Natural killer cell (primary cell): ENCODE measurements at regions not wholly inside any gene's neighbourhood (a gene's known extent, or its start where the extent isn't known, plus 50 kb on each side); places are given as distances from the start of the nearest gene placed in this dataset.

Experiments
- ATAC-seq, 3 donors: fragments of 150-1000 bp in 2 of 3; fragments of 200-7000 bp in 1 of 3; cut with Tn5 transposase; 1 replicate in 1 of 3; 2 replicates in 2 of 3; pipeline ENCODE4 v1.10.0; 2021; ENCODE audit warnings: mild to moderate bottlenecking in 2 of 3, moderate library complexity in 2 of 3
- DNase-seq, 2 donors: peaks; one replicate each; pipeline versions ENCODE4 v3.0.0 to v3.0.0-alpha.2; 2013 to 2021; ENCODE audit warnings: mixed read lengths in 1 of 2
- H3K27ac ChIP-seq: one replicate; pipeline ENCODE4 v1.5.1; 2013; ENCODE audit warnings: mild to moderate bottlenecking, low read length
- H3K27me3 ChIP-seq: one replicate; pipeline ENCODE4 v1.6.1; 2013; ENCODE audit warnings: low read length; ENCODE audit not compliant: control insufficient read depth, insufficient read depth
- H3K36me3 ChIP-seq: one replicate; pipeline ENCODE4 v1.6.1; 2013; ENCODE audit warnings: low read length; ENCODE audit not compliant: control insufficient read depth, insufficient read depth
- H3K4me1 ChIP-seq: one replicate; pipeline ENCODE4 v1.6.1; 2013; ENCODE audit warnings: low read length; ENCODE audit not compliant: control insufficient read depth, insufficient read depth
- H3K4me3 ChIP-seq: one replicate; pipeline ENCODE4 v1.5.1; 2013; ENCODE audit warnings: low read length
- H3K9me3 ChIP-seq: one replicate; pipeline ENCODE4 v1.6.1; 2013; ENCODE audit warnings: low read length; ENCODE audit not compliant: control insufficient read depth, insufficient read depth
- H3K27ac Mint-ChIP-seq, 2 donors: one replicate each; pipeline ENCODE4 v1.8.0; 2022; ENCODE audit warnings: mild to moderate bottlenecking in 2 of 2, mixed read lengths in 2 of 2, moderate library complexity in 1 of 2
- H3K27me3 Mint-ChIP-seq, 2 donors: one replicate each; pipeline ENCODE4 v1.8.0; 2022; ENCODE audit warnings: low read depth in 2 of 2, mixed read lengths in 2 of 2
- H3K36me3 Mint-ChIP-seq: one replicate; pipeline ENCODE4 v1.8.0; 2022; ENCODE audit warnings: mixed read lengths
- H3K4me1 Mint-ChIP-seq, 2 donors: one replicate each; pipeline ENCODE4 v1.8.0; 2022; ENCODE audit warnings: mixed read lengths in 2 of 2
- H3K4me3 Mint-ChIP-seq: one replicate; pipeline ENCODE4 v1.8.0; 2022; ENCODE audit warnings: mild to moderate bottlenecking, moderate library complexity, mixed read lengths
- H3K9me3 Mint-ChIP-seq, 2 donors: one replicate each; pipeline ENCODE4 v1.8.0; 2022; ENCODE audit warnings: mixed read lengths in 2 of 2
- WGBS: methylation state at CpG from one replicate; pipeline ENCODE4 v1.1.7; 2013; ENCODE audit warnings: missing lambda C conversion rate; ENCODE audit not compliant: insufficient coverage; 5-methylcytosine and 5-hydroxymethylcytosine counted together
- intact Hi-C: fragments of 100-400 bp; cut with micrococcal nuclease; formaldehyde crosslinking; loops from one replicate; pipeline ENCODE4 v1.14.2; 2022
- TF ChIP-seq, protein P1 (sequence below): fragments of 200-600 bp; IDR thresholded peaks from one replicate; pipeline ENCODE4 v1.8.0; 2022; ENCODE audit warnings: antibody characterized with exemption

DNA sequence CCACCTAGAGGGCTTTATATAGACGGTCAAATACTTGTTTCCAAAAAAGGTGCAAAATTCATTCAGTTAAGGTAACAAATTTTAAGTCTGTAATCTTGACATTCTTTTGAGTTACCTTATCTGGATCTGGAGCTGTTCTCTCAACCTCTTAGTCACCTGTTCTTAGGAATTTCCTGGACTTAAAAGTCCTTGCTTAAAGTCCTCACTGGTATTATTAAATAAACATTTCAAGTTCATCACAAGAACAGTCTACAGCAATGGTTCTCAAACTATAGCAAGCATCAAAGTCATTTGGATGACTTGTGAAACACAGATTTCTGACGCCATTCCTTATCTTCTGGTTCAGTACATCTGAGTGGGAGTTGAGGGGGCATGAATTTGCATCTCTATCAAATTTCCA lies 122.9 kb upstream of the GOLIM4 start:
- no peaks in the 10 kb centered on the region for H3K36me3 Mint-ChIP-seq
- intact Hi-C loops = no loop called here

DNA sequence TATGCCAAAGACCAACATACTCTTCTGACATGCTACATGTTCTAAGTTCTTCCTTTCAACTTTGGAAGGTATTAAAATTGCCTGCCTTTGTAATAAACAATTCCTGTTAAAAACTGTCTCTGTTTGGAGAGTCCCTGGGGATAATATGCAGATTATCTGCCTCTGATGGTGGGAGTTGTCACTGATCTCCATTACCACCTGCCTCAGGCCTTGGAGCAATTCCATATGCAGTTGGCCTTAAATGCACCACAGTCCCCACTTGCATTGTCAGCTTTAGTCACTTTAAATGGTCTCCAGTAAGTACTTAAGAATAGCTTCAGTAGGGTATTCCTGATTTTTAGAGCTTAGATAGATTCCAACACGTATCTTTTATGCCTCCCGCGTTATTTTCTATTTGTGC lies 121.1 kb upstream of the GOLIM4 start:
- intact Hi-C loops = no loop called here
- peaks cover 3 to 4% of the 10 kb centered on the region in 2 donors for H3K27me3 Mint-ChIP-seq
- no peak for ATAC-seq
- H3K36me3 Mint-ChIP-seq = no peaks in the 10 kb centered on the region
- Histone ChIP-seq H3K4me1 (peaks cover 3% of the 10 kb centered on the region), H3K36me3 (no peaks in the 10 kb centered on the region), H3K4me3 (no peak overlapping the region), H3K27ac (no peak overlapping the region), H3K9me3 (no peaks in the 10 kb centered on the region), H3K27me3 (no peaks in the 10 kb centered on the region)
- DNase-seq = no peak
- TF ChIP-seq, protein P1, sequence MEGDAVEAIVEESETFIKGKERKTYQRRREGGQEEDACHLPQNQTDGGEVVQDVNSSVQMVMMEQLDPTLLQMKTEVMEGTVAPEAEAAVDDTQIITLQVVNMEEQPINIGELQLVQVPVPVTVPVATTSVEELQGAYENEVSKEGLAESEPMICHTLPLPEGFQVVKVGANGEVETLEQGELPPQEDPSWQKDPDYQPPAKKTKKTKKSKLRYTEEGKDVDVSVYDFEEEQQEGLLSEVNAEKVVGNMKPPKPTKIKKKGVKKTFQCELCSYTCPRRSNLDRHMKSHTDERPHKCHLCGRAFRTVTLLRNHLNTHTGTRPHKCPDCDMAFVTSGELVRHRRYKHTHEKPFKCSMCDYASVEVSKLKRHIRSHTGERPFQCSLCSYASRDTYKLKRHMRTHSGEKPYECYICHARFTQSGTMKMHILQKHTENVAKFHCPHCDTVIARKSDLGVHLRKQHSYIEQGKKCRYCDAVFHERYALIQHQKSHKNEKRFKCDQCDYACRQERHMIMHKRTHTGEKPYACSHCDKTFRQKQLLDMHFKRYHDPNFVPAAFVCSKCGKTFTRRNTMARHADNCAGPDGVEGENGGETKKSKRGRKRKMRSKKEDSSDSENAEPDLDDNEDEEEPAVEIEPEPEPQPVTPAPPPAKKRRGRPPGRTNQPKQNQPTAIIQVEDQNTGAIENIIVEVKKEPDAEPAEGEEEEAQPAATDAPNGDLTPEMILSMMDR = no peak
- no peaks in the 10 kb centered on the region for H3K9me3 Mint-ChIP-seq
- 100% methylated on average over 1 of the region's 3 CpGs for WGBS
- no peak overlapping the region for H3K4me3 Mint-ChIP-seq
- H3K27ac Mint-ChIP-seq = no peak overlapping the region
- peaks cover 13 to 14% of the 10 kb centered on the region in 2 donors for H3K4me1 Mint-ChIP-seq

More for the DNA sequence above, 122.9 kb upstream of the GOLIM4 start:
- no peak overlapping the region for H3K4me3 ChIP-seq
- no peaks in the 10 kb centered on the region for H3K27me3 ChIP-seq
- ATAC-seq (no peak), DNase-seq (no peak)
- H3K27ac Mint-ChIP-seq = no peak overlapping the region
- no peaks in the 10 kb centered on the region for H3K36me3 ChIP-seq
- H3K4me1 ChIP-seq = peaks cover 3% of the 10 kb centered on the region
- H3K9me3 ChIP-seq = no peaks in the 10 kb centered on the region
- H3K4me1 Mint-ChIP-seq = peaks cover 8 to 9% of the 10 kb centered on the region in 2 donors
- 58% methylated on average over 2 of the region's 2 CpGs for WGBS
- H3K27ac ChIP-seq = no peak overlapping the region
- no peaks in the 10 kb centered on the region for H3K9me3 Mint-ChIP-seq
- H3K4me3 Mint-ChIP-seq = no peak overlapping the region
- TF ChIP-seq, protein P1 = no peak
- peaks cover 7 to 8% of the 10 kb centered on the region in 2 donors for H3K27me3 Mint-ChIP-seq

DNA sequence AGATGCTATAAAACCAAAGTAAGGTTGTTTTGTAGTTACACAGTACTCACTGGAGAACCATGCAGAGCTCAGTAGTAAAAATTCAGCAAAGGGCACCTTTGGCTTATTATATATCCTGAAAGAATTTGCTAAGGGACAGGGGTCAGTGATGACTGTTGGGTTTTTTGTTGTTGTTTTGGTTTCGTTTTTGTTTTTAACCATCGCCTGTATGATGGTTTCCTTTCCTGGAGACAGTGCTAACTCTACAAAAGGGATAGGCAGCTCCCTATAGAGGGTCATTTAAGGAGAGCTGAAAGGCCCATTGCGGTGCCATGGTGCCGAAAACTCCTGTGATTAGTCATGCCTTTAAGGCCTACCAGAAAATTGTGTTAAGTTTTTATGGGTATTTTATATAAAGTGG lies 118.2 kb upstream of the GOLIM4 start:
- Mint-ChIP-seq H3K27me3 (no peaks in the 10 kb centered on the region), H3K9me3 (no peaks in the 10 kb centered on the region), H3K36me3 (no peaks in the 10 kb centered on the region), H3K4me1 (peaks cover 13 to 14% of the 10 kb centered on the region in 2 donors), H3K4me3 (peak overlapping the region; percentile 43), H3K27ac (peak overlapping the region; percentile 39 to 79)
- Histone ChIP-seq H3K36me3 (no peaks in the 10 kb centered on the region), H3K27ac (no peak overlapping the region), H3K4me1 (peaks cover 3% of the 10 kb centered on the region), H3K27me3 (no peaks in the 10 kb centered on the region), H3K9me3 (no peaks in the 10 kb centered on the region), H3K4me3 (no peak overlapping the region)
- 34% methylated on average over 4 of the region's 4 CpGs for WGBS
- TF ChIP-seq, protein P1 = no peak
- DNase-seq (peak in 1 of 2 donors; percentile 11), ATAC-seq (peak; percentile 74 to 77 (median 75))
- intact Hi-C loops = no loop called here

DNA sequence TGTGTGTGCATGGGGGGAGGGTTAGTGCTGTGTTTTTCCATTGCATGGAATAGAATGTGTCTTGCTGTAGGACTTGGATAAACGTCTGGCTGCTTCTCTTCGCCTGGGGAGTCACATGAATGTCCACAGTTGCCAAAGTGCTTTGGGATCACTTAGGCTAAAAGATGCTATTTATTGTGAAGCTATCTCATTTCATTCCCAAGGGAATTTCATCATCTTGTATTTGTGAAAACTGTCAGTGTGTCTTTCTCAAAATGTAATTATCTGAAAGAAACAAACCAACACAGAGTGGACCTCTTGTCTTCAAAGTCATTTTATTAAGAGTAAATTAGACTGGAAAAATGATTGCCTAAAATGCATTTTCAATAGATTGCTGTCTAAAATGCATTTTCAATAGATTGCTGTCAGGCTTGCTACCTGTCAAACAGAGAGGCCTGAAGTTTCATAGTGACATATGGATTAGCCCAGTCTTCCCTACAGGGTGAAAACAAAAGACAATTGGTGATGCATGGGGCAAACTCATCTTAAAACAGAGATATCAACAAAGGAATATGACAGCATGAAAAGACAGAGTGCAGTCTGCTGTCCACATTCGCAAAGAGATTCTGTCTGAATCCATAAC lies 117.1 kb upstream of the GOLIM4 start:
- no peak overlapping the region for H3K4me3 Mint-ChIP-seq
- intact Hi-C loops = no loop called here

More for the DNA sequence above, 117.1 kb upstream of the GOLIM4 start:
- Mint-ChIP-seq H3K27ac (peak overlapping the region in 1 of 2 donors; percentile 10), H3K36me3 (no peaks in the 10 kb centered on the region), H3K9me3 (no peaks in the 10 kb centered on the region), H3K27me3 (peaks cover 0 to 1% of the 10 kb centered on the region in 2 donors), H3K4me1 (peaks cover 13 to 14% of the 10 kb centered on the region in 2 donors)
- no peak for ATAC-seq
- WGBS = 97% methylated on average over 3 of the region's 3 CpGs
- H3K27ac ChIP-seq = no peak overlapping the region
- H3K4me3 ChIP-seq = no peak overlapping the region
- no peaks in the 10 kb centered on the region for H3K36me3 ChIP-seq
- peaks cover 3% of the 10 kb centered on the region for H3K4me1 ChIP-seq
- TF ChIP-seq, protein P1 = no peak
- H3K27me3 ChIP-seq = no peaks in the 10 kb centered on the region
- no peaks in the 10 kb centered on the region for H3K9me3 ChIP-seq
- DNase-seq = no peak
